ENCODE measurements at regions not wholly inside any gene's neighbourhood (a gene's known extent, or its start where the extent isn't known, plus 50 kb on each side); places are given as distances from the start of the nearest gene placed in this dataset.
A peak's percentile ranks its signal among the peaks of the same experiment; 100 is the strongest.

DNA sequence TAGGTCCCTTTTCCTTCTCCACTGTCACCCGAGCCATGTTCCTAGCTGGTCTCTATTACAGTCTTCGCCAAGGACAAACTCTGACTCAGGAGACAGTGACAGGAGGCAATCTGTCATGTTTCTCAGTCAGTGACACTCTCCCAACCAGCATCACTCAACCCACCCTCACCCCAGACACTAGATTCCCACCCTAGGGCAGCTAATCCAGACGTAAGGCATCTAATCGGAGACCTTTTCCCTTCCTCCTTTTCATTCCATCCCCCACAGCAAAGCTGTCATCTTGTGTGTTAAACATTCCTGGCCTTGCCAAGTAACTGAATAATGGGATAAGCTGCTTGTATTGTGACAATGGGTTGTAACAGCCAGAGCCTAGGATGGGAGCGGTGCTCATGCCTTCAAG lies 95.2 kb downstream of the SNX18 start:
- 97% methylated on average over 5 of the region's 5 CpGs for WGBS (ENCODE audit: insufficient coverage)
- no peak for DNase-seq
- H2AFZ ChIP-seq (ENCODE audit: insufficient read depth, low read depth, low read length, poor library complexity, severe bottlenecking): no peak overlapping the region
- no peaks in the 10 kb centered on the region for H3K36me3 ChIP-seq (replicated peaks in 1 of 2; ENCODE audit: control insufficient read depth in 1 of 2, insufficient read depth in 2 of 2, low read length in 2 of 2)
- Mint-ChIP-seq H3K27ac (peak overlapping the region in 5 of 7 donors; percentile 2 to 74 (median 20)), H3K9me3 (peaks cover 2 to 9% (median 8%) of the 10 kb centered on the region in 7 donors), H3K27me3 (ENCODE audit: low read depth in 3 of 3) (no peaks in the 10 kb centered on the region), H3K4me1 (peaks cover 90% of the 10 kb centered on the region), H3K36me3 (peaks cover under 1 to 8% of the 10 kb centered on the region in 2 donors), H3K4me3 (no peak overlapping the region)
- peak overlapping the region in 1 of 2 donors; percentile 30 for H3K27ac ChIP-seq (ENCODE audit: low read depth in 1 of 2, low read length in 2 of 2)
- H4K20me1 ChIP-seq (ENCODE audit: insufficient read depth, low read length): no peaks in the 10 kb centered on the region
- H3K4me1 ChIP-seq (ENCODE audit: control insufficient read depth in 1 of 2, insufficient read depth in 2 of 2, low read length in 2 of 2): peaks cover 84 to 87% of the 10 kb centered on the region in 2 donors
- no peak overlapping the region for H3K9ac ChIP-seq (ENCODE audit: insufficient read depth, low read length, poor library complexity, severe bottlenecking)
- H3K79me2 ChIP-seq (ENCODE audit: insufficient read depth, low read length): no peaks in the 10 kb centered on the region
- intact Hi-C loops (cut with micrococcal nuclease): loop anchor here (5.0 to 10.0 kb wide), 2 partner anchors 35 to 88 kb away; no protein-coding TSS in a partner anchor
- H3K9me3 ChIP-seq (replicated peaks in 1 of 2; ENCODE audit: control insufficient read depth in 1 of 2, insufficient read depth in 1 of 2, low read length in 2 of 2): peaks cover 0 to 2% of the 10 kb centered on the region in 2 donors
- no peak overlapping the region for H3K4me2 ChIP-seq (replicated peaks; ENCODE audit: extremely low read depth, low read length, poor library complexity, severe bottlenecking)
- TF ChIP-seq, protein P1, sequence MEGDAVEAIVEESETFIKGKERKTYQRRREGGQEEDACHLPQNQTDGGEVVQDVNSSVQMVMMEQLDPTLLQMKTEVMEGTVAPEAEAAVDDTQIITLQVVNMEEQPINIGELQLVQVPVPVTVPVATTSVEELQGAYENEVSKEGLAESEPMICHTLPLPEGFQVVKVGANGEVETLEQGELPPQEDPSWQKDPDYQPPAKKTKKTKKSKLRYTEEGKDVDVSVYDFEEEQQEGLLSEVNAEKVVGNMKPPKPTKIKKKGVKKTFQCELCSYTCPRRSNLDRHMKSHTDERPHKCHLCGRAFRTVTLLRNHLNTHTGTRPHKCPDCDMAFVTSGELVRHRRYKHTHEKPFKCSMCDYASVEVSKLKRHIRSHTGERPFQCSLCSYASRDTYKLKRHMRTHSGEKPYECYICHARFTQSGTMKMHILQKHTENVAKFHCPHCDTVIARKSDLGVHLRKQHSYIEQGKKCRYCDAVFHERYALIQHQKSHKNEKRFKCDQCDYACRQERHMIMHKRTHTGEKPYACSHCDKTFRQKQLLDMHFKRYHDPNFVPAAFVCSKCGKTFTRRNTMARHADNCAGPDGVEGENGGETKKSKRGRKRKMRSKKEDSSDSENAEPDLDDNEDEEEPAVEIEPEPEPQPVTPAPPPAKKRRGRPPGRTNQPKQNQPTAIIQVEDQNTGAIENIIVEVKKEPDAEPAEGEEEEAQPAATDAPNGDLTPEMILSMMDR (IDR thresholded peaks at IDR 0.05): no peak
- H3K4me3 ChIP-seq (replicated peaks in 1 of 3; ENCODE audit: low read depth in 2 of 3, low read length in 3 of 3): no peak overlapping the region
- H3K27me3 ChIP-seq (ENCODE audit: control insufficient read depth in 2 of 2, insufficient read depth in 2 of 2, low read length in 2 of 2): no peaks in the 10 kb centered on the region

DNA sequence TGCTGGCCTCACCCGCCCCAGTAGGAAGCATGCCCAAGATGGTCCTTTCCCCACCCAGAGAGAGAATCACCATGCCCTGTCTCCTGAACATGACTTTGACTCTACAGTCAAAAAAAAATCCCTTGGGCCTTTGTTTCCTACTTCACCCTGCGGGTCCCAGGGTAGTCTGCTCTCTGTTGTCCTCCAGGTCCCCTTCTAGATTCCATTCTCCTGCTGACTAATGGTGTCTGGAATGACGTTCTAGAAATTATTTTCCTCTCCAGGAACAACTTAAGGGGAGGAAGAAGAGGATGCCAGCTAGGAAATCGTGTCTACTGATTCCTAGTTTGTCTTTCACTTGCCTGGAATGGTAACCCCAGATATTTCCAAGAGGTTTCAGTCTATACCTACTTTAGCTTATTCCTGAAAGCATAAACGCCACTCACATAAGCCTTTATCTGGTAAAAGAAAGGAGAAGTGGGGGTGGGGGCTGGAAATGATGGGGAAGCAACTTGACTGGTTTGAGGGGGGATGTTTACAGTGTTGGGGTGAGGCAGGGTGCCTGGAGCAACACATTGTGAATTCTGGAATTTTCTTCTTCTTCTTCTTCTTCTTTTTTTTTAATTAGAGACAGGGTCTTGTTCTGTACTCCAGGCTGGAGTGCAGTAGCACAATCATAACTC lies 93.9 kb downstream of the SNX18 start:
- peak in 2 of 3 donors; percentile 24 to 28 for DNase-seq
- no peaks in the 10 kb centered on the region for H4K20me1 ChIP-seq (ENCODE audit: insufficient read depth, low read length)
- H3K36me3 ChIP-seq (replicated peaks in 1 of 2; ENCODE audit: control insufficient read depth in 1 of 2, insufficient read depth in 2 of 2, low read length in 2 of 2): no peaks in the 10 kb centered on the region
- H3K4me3 Mint-ChIP-seq: peak overlapping the region; percentile 56 to 76
- H3K79me2 ChIP-seq (ENCODE audit: insufficient read depth, low read length): no peaks in the 10 kb centered on the region
- H3K4me2 ChIP-seq (replicated peaks; ENCODE audit: extremely low read depth, low read length, poor library complexity, severe bottlenecking): peak overlapping the region; percentile 59
- peaks cover 0 to 6% of the 10 kb centered on the region in 2 donors for H3K36me3 Mint-ChIP-seq
- H3K4me1 ChIP-seq (ENCODE audit: control insufficient read depth in 1 of 2, insufficient read depth in 2 of 2, low read length in 2 of 2): peaks cover 79 to 85% of the 10 kb centered on the region in 2 donors
- no peaks in the 10 kb centered on the region for H3K27me3 Mint-ChIP-seq (ENCODE audit: low read depth in 3 of 3)
- intact Hi-C loops (cut with micrococcal nuclease): loop anchor here (5.0 to 10.0 kb wide), 2 partner anchors 36 to 87 kb away; no protein-coding TSS in a partner anchor
- peaks cover 0 to 7% (median 5%) of the 10 kb centered on the region in 7 donors for H3K9me3 Mint-ChIP-seq
- peak overlapping the region; percentile 59 to 83 for H3K27ac ChIP-seq (ENCODE audit: low read depth in 1 of 2, low read length in 2 of 2)
- H2AFZ ChIP-seq (ENCODE audit: insufficient read depth, low read depth, low read length, poor library complexity, severe bottlenecking): no peak overlapping the region
- H3K4me3 ChIP-seq (replicated peaks in 1 of 3; ENCODE audit: low read depth in 2 of 3, low read length in 3 of 3): peak overlapping the region in 1 of 3 experiments; percentile 42
- no peak overlapping the region for H3K9ac ChIP-seq (ENCODE audit: insufficient read depth, low read length, poor library complexity, severe bottlenecking)
- H3K4me1 Mint-ChIP-seq: peaks cover 83% of the 10 kb centered on the region
- TF ChIP-seq, protein P1 (IDR thresholded peaks at IDR 0.05): no peak
- H3K27ac Mint-ChIP-seq: peak overlapping the region; percentile 91 to 97 (median 94)
- H3K27me3 ChIP-seq (ENCODE audit: control insufficient read depth in 2 of 2, insufficient read depth in 2 of 2, low read length in 2 of 2): no peaks in the 10 kb centered on the region
- 0% methylated on average over 1 of the region's 5 CpGs for WGBS (ENCODE audit: insufficient coverage)
- no peaks in the 10 kb centered on the region for H3K9me3 ChIP-seq (replicated peaks in 1 of 2; ENCODE audit: control insufficient read depth in 1 of 2, insufficient read depth in 1 of 2, low read length in 2 of 2)
